SKM-1 (cell line): ENCODE measurements at regions not wholly inside any gene's neighbourhood (a gene's known extent, or its start where the extent isn't known, plus 50 kb on each side); places are given as distances from the start of the nearest gene placed in this dataset.

Experiments
- DNase-seq: peaks from one replicate; lab custom pipeline; 2025; ENCODE audit not compliant: unreplicated experiment; lab: John Stamatoyannopoulos, UW

DNA sequence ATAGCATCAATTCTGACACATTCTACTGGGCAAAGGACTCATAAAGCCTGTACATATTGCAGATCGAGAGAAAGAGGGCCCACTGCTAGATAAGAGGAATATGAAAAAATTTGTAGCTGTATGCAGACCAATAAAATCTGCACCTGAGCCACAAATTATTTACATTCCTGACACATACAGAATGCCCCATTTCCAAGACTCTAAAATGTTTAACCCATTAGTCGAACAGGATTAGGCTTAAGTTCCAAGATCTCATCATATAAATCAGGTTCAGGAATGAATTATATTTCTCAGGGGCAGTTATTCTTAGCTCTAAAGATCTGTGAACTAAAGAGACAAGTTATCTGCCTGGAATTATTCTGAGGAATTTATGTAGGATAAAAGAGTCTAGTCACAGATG lies 1615.8 kb downstream of the ARAP2 start:
- no peak for DNase-seq

DNA sequence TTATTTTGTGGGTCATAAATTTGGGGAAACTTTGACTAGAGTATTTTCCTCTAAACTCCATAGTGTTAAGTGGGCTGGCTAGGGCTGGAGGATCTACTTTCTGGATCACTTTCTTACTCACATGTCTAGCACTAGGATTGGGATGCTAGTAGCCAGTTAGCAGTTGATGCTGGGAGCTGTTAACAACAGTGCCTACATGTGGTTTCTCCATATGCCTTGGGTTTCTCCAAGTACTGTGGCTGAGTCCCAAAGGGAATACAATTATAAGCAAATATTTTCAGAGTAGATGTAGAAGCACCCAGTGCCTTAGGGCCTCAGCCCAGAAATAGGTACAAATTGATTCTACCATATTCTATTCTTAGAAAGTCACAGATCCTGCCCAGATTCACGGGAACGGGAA lies 1614.9 kb downstream of the ARAP2 start:
- DNase-seq: no peak

DNA sequence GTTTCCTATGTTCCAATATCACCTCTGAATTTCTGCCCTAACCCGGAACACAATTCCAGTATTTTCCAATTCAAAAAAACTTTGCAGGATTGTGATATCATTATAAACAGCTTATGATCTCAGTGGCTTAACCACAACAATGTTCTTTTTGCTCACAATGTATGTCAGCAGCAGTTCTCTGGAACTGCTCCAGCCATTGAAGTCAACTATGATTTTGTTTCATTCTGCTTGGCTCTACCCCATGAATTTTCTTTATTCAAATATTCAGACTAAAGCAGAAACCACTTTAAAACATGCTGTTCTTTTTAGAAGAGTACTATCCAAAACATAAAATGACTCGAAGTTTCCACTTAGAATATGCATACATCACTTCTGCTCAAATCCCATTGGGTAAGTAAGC lies 1611.1 kb downstream of the ARAP2 start:
- DNase-seq: no peak

- DNase-seq: no peak
These were observed 1607.7 kb downstream of the ARAP2 start for GRCh38 chr4:34636623-34637022.

- DNase-seq: no peak
These were observed 1600.8 kb downstream of the ARAP2 start for GRCh38 chr4:34643476-34643875.

DNA sequence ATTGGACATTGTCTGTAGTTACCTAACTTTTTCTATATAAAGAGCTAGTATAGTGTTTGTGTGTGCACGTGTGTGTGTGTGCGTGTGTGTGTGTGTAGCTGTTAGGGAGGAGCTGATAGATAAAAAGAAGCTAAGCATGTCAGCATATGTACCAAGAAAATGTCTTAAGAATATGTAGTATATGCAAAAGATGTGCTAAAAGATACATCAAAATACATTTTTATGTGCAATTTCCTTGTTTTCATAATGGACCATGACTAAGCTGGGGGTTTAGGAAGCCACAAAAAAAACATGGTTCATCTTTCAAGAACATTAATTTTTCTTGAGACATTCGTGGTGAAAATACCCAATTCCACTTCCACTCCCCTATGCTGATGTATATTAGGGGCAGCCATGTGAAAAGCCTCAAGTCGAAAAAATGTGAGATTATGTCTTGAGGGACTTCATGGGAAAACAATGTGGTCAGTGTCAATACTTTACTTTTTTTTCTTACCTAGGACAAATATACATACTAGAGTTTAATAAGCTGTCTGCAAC lies 1599.7 kb downstream of the ARAP2 start:
- DNase-seq: no peak

DNA sequence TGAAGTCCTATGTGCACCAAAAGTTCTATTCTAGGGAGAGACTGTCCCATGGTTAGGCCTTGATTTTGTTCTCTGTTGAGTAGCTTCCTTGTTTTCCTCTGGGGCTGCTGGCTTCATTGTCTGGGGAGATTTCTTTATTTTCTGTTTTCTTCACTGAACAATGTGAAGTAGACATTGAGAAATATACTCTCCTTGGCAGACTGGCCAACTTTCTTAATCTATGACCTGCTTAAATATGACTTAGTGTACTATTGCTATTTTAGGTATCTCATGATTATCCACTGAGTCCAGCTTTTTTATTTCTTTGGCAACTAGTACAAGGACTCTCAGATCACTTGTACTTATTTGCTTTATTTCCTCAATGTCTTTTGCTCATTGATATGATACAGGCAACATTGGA lies 1594.6 kb downstream of the ARAP2 start:
- DNase-seq: no peak

- DNase-seq: no peak
These were observed 1580.3 kb downstream of the ARAP2 start for GRCh38 chr4:34664051-34664450.

GRCh38 chr4:34676400-34676799 lies 1567.9 kb downstream of the ARAP2 start:
- DNase-seq: peak; percentile 55

DNA sequence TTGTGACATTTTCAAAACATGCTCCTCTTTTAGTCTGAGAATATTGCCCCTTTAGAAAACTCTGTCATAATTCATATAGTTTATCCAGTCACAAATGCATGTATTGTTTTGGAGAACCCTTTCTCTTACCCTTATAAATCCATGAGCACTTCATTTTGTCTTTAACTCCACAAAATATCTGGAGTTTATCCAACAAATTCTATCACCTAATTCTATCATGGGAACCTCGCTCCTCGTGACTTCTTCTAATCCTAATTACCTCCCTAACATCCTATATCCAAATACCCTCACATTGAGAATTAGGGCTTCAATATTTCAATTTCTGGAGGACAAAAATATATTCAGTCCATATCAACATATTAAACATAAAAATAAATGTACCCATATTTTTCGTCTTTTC lies 1565.9 kb downstream of the ARAP2 start:
- DNase-seq: no peak

DNA sequence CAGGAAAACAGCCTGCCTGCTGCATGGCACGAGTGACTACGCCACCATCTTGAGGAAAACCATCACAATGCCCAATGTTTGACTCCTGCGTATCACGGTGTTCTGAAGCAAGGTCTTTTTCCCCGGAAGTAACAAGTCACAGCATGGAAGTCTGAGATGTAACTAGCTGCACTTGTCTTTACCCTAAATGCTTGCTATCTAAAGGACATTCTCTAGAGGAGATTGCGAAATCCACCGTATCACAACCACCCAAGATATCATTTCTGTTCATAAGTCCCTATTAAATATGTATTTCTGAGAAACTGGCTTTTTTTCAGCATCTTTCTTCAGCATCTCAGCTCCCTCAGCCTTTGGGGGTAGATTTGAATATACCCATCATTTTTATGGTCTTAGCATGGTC lies 1565.1 kb downstream of the ARAP2 start:
- DNase-seq: no peak

- no peak for DNase-seq
These were observed 1534.8 kb downstream of the ARAP2 start for GRCh38 chr4:34709564-34709963.

- no peak for DNase-seq
These were observed 1525.6 kb downstream of the ARAP2 start for GRCh38 chr4:34718576-34719245.

GRCh38 chr4:34720571-34720970 lies 1523.7 kb downstream of the ARAP2 start:
- DNase-seq: peak; percentile 24

DNA sequence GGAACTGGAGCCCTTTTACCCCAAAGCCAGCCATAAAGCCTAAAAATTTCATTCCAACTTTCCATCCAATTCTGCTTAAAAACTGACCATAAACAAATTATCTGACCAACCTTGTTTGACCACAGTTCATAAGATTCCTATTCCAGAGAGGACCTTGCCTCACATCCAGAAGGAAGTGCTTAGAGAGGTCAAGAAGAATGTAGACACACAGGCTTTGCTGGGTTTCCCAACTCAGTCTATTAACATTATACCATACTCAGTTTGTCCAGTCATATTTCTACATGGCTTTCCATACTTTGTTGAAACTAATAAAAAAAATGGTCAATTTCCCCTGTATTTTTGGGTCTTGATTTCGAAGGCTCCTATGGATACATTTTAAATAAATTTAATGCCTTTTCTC lies 1522.5 kb downstream of the ARAP2 start:
- no peak for DNase-seq

- DNase-seq: no peak
These were observed 1520.7 kb downstream of the ARAP2 start for GRCh38 chr4:34723605-34724004.

DNA sequence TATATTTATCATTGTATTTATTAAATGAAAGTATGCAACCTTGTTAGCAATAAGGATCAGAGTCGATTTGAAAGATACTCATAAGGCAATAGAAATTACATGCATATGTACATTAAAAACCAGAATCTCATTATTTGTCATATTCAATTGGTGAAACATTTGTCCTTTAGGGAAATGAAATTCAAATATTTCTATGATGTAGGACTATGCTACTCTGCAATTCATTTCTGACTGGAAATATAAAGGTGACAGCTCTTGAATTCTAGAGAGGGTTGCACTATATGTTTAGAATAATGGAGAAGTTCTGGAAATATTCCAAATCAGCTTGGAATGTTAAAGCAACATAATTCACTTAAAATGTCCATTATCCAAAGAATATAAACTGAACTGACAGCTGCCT lies 1519.8 kb downstream of the ARAP2 start:
- DNase-seq: no peak

DNA sequence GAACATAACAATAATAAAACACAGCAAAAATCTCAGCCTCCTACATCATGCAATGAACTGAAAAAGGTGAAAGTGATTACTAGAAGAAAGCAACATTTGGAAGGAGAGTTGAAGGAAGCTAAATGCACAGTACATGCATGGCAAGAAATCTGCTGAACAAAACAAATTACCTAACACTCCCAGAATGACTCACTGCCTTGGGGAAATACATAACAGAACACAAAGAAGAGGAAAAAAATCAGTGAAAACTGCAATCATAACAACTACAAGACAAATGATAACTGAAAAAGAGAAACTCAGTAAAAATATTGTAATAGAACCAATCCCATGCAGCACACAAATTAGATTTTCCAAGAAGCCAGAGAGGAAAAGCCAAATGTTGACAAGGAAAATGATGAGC lies 1513.2 kb downstream of the ARAP2 start:
- no peak for DNase-seq

- no peak for DNase-seq
These were observed 1512.0 kb downstream of the ARAP2 start for GRCh38 chr4:34732176-34732950.

- DNase-seq: no peak
These were observed 1511.0 kb downstream of the ARAP2 start for GRCh38 chr4:34733185-34733941.

DNA sequence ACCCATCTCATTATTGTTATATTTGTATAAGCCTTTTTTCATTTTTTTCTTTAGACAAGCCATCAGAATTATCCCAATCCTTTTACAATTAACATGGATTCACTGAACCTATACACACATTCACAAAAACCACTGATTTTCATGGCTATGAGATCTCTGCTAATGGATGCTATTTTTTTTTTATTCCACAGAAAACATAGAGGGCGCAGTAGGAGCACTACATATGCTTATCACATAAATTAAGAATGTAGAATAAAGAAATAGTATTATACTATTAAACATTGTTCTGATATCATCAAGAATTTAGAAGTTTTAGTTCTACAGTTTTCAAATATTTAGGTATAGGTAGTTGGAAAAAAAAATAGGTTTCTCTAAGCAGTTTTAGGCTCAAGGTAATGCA lies 1477.4 kb downstream of the ARAP2 start:
- DNase-seq: no peak

DNA sequence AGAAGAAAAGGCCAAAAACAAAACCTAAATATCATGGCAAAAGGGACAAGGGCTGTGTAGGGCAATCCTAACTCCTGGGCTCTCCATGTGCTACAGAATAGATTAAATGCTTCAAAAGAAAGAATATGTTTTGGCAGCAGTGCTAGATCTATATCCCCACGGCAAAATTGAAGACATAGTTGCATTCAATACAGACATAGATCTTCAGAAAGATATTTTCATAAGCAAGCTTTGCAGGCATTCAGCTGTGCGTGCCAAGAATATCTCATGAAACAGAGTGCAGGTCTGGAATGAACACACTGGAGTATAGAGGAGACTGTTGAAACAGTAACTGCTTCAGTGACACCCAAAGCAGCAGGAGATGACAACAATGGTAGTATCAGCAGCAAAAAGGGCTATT lies 1476.9 kb downstream of the ARAP2 start:
- DNase-seq: no peak
